Transverse colon (tissue), 4 donors: ENCODE measurements at regions not wholly inside any gene's neighbourhood (a gene's known extent, or its start where the extent isn't known, plus 50 kb on each side); places are given as distances from the start of the nearest gene placed in this dataset.

Source experiments
- CTCF ChIP-seq, 5 experiments: fragments of 200-600 bp in 3 of 5; fragments of 450-650 bp in 2 of 5; sonication (generic) in 3 of 5; IDR thresholded peaks; 1 replicate in 2 of 5; 2 replicates in 3 of 5; pipeline ENCODE4 v1.5.1; 2016 to 2017; ENCODE audit warnings: antibody characterized with exemption in 5 of 5, inconsistent platforms in 3 of 5, mild to moderate bottlenecking in 2 of 5, moderate library complexity in 1 of 5
- EP300 ChIP-seq: sonication (generic); formaldehyde crosslinking; IDR thresholded peaks from one replicate; pipeline ENCODE4 v1.6.1; 2017; ENCODE audit warnings: antibody characterized with exemption, low read depth
- POLR2A ChIP-seq: fragments of 450-650 bp; IDR thresholded peaks from one replicate; pipeline ENCODE4 v1.6.1; 2016; ENCODE audit warnings: antibody characterized with exemption, mild to moderate bottlenecking, moderate library complexity
- POLR2AphosphoS5 ChIP-seq, 3 donors: sonication (generic); formaldehyde crosslinking; IDR thresholded peaks; one replicate each; pipeline ENCODE4 v1.6.1; 2016; ENCODE audit warnings: antibody characterized with exemption in 3 of 3

- TF ChIP-seq POLR2A (no peak), CTCF (IDR thresholded peaks at IDR 0.05) (no peak), POLR2AphosphoS5 (IDR thresholded peaks at IDR 0.05) (no peak), EP300 (no peak)
These were observed 51.5 kb upstream of the ANTXR2 start for GRCh38 chr4:80124246-80125211.
